ENCODE measurements at regions not wholly inside any gene's neighbourhood (a gene's known extent, or its start where the extent isn't known, plus 50 kb on each side); places are given as distances from the start of the nearest gene placed in this dataset.
"Not testable (repeated sequence)": the region's sequence is repeated elsewhere in the genome, so short reads cannot be mapped to it uniquely, and the experiment has no call there.

GRCh38 chr9:94174164-94174563 lies 84.9 kb upstream of the ZNF169 start:
- no peak for ATAC-seq (replicated peaks in 6 of 8)
- Histone ChIP-seq H3K27ac (no peak overlapping the region), H3K4me3 (no peak overlapping the region), H3K4me1 (replicated peaks in 1 of 2) (peaks cover 3 to 6% of the 10 kb centered on the region in 2 donors)
- in situ Hi-C loops (cut with MboI; ENCODE audit: low pct_unique_long_range_greater_than_20kb in 2 of 9, low sequenced_read_pairs in 9 of 9, unreplicated experiment in 9 of 9) = no loop called here
- 13 to 71% methylated on average over 1 of the region's 1 CpG; no CpG with 5 or more reads in 8 of the 10 experiments for WGBS, 10 experiments

DNA sequence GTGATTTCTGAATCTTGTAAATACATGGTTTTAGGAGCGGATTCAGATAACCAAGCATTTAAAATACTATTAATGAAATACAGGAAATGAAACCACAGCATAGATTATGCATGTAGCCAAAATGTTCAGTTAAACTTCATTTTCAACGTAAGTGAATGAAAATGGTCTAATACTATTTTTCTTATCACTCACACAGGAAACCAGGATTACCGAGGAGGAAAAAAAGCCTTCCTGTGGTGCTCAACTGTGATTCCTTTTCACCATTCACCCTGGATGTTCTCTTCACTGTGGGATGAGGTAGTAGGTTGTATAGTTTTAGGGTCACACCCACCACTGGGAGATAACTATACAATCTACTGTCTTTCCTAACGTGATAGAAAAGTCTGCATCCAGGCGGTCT lies 83.4 kb upstream of the ZNF169 start:
- Histone ChIP-seq H3K27ac (no peak overlapping the region), H3K4me3 (no peak overlapping the region), H3K4me1 (replicated peaks in 1 of 2) (peaks cover 0 to 3% of the 10 kb centered on the region in 2 donors)
- WGBS, 10 experiments = 76 to 100% (median 90%) methylated on average over 1 to 5 of the region's 5 CpGs; no CpG with 5 or more reads in 1 of the 10 experiments
- no peak for ATAC-seq (replicated peaks in 6 of 8)
- in situ Hi-C loops (cut with MboI; ENCODE audit: low pct_unique_long_range_greater_than_20kb in 2 of 9, low sequenced_read_pairs in 9 of 9, unreplicated experiment in 9 of 9) = no loop called here

DNA sequence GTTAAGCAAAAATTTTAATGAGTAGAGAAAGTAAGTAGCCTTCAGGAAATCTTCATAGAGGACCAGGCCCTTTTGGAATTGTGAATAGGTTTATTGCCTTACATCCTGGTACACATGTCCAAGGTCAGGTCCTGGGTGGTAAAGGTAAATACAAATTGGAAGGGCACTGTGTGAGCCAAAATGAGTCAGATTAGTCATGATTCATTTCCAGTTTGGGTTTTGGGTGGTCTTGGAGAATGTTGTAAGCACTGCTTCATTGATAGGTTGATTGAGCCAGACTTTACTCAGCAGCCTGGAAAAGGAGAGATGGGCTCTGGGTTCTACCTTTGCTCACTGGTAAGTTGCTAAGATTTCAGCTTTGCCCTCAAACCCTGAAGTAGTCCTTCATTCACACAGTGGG lies 82.5 kb upstream of the ZNF169 start:
- no peak for ATAC-seq (replicated peaks in 6 of 8)
- in situ Hi-C loops (cut with MboI; ENCODE audit: low pct_unique_long_range_greater_than_20kb in 2 of 9, low sequenced_read_pairs in 9 of 9, unreplicated experiment in 9 of 9) = no loop called here
- Histone ChIP-seq H3K4me3 (no peak overlapping the region), H3K4me1 (replicated peaks in 1 of 2) (peaks cover 0 to 10% of the 10 kb centered on the region in 2 donors), H3K27ac (no peak overlapping the region)

DNA sequence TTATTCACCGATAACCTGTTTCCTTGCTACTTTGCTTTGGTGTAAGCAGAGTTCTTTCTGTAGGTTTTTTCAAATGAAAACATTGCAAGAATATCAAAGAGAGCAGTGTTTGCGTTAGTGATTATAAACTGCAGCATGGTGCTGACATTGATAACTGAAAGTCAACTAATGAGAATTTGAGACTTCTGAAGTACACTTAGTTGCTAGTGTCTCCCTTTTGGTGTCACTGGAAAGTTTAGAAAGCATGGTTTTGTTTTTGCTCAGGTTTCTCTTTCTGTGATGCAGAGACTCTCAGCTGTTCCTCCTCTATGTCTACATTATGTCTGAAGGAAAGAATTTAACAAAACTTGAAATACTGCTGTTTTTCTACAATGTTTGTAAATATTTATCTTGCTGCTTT lies 80.2 kb upstream of the ZNF169 start:
- no peak overlapping the region for H3K4me3 ChIP-seq
- no peak for ATAC-seq (replicated peaks in 6 of 8)
- peaks cover 0 to 10% of the 10 kb centered on the region in 2 donors for H3K4me1 ChIP-seq (replicated peaks in 1 of 2)
- in situ Hi-C loops (cut with MboI; ENCODE audit: low pct_unique_long_range_greater_than_20kb in 2 of 9, low sequenced_read_pairs in 9 of 9, unreplicated experiment in 9 of 9) = no loop called here
- 70 to 100% (median 96%) methylated on average over 1 to 2 of the region's 2 CpGs; no CpG with 5 or more reads in 2 of the 10 experiments for WGBS, 10 experiments
- no peak overlapping the region for H3K27ac ChIP-seq

GRCh38 chr9:94181408-94182181 lies 77.5 kb upstream of the ZNF169 start:
- Histone ChIP-seq H3K4me1 (replicated peaks in 1 of 2) (peaks cover 0 to 7% of the 10 kb centered on the region in 2 donors), H3K4me3 (no peak overlapping the region), H3K27ac (no peak overlapping the region)
- in situ Hi-C loops (cut with MboI; ENCODE audit: low pct_unique_long_range_greater_than_20kb in 2 of 9, low sequenced_read_pairs in 9 of 9, unreplicated experiment in 9 of 9) = no loop called here
- peak in 4 of 8 experiments; percentile 9 to 22 (median 16) for ATAC-seq (replicated peaks in 6 of 8)
- 0 to 79% (median 55%) methylated on average over 1 to 8 of the region's 8 CpGs for WGBS, 10 experiments

GRCh38 chr9:94182532-94182931 lies 76.6 kb upstream of the ZNF169 start:
- ATAC-seq (replicated peaks in 6 of 8) = peak in 1 of 8 experiments; percentile 19
- H3K27ac ChIP-seq = no peak overlapping the region
- in situ Hi-C loops (cut with MboI; ENCODE audit: low pct_unique_long_range_greater_than_20kb in 2 of 9, low sequenced_read_pairs in 9 of 9, unreplicated experiment in 9 of 9) = no loop called here
- H3K4me1 ChIP-seq (replicated peaks in 1 of 2) = peaks cover 0 to 7% of the 10 kb centered on the region in 2 donors
- H3K4me3 ChIP-seq = no peak overlapping the region
- 58 to 100% (median 97%) methylated on average over 1 to 3 of the region's 3 CpGs; no CpG with 5 or more reads in 2 of the 10 experiments for WGBS, 10 experiments

GRCh38 chr9:94183240-94183999 lies 75.7 kb upstream of the ZNF169 start:
- peaks cover 0 to 7% of the 10 kb centered on the region in 2 donors for H3K4me1 ChIP-seq (replicated peaks in 1 of 2)
- WGBS, 10 experiments = 75 to 100% (median 96%) methylated on average over 1 to 4 of the region's 5 CpGs
- in situ Hi-C loops (cut with MboI; ENCODE audit: low pct_unique_long_range_greater_than_20kb in 2 of 9, low sequenced_read_pairs in 9 of 9, unreplicated experiment in 9 of 9) = no loop called here
- no peak overlapping the region for H3K4me3 ChIP-seq
- no peak overlapping the region for H3K27ac ChIP-seq
- ATAC-seq (replicated peaks in 6 of 8) = peak in 1 of 8 experiments; percentile 5

- Histone ChIP-seq H3K4me1 (replicated peaks in 1 of 2) (no peaks in the 10 kb centered on the region), H3K4me3 (no peak overlapping the region), H3K27ac (no peak overlapping the region)
- in situ Hi-C loops (cut with MboI; ENCODE audit: low pct_unique_long_range_greater_than_20kb in 2 of 9, low sequenced_read_pairs in 9 of 9, unreplicated experiment in 9 of 9) = no loop called here
- ATAC-seq (replicated peaks in 6 of 8) = no peak
Observed at GRCh38 chr9:94188246-94188645, 70.9 kb upstream of the ZNF169 start.

DNA sequence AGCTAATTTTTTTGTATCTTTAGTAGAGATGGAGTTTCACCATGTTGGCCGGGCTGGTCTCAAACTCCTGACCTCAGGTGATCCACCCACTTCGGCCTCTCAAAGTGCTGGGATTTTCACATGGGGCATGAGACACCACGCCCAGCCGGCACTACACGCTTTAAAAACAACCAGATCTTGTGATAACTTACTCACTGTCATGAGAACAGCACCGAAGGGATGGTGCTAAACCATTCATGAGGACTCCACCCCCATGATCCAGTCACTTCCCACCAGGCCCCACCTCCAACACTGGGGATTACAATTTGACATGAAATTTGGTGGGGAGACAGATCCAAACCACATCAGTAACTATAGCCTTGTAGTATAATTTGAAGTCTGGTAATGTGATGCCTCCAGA lies 67.4 kb upstream of the ZNF169 start:
- peak in 1 of 8 experiments; percentile 61 for ATAC-seq (replicated peaks in 6 of 8)
- H3K4me1 ChIP-seq (replicated peaks in 1 of 2); H3K27ac ChIP-seq; in situ Hi-C loops (cut with MboI; ENCODE audit: low pct_unique_long_range_greater_than_20kb in 2 of 9, low sequenced_read_pairs in 9 of 9, unreplicated experiment in 9 of 9); H3K4me3 ChIP-seq: not testable (repeated sequence)
- 97 to 100% (median 100%) methylated on average over 1 to 5 of the region's 6 CpGs; no CpG with 5 or more reads in 7 of the 10 experiments for WGBS, 10 experiments

GRCh38 chr9:94198414-94198813 lies 60.7 kb upstream of the ZNF169 start:
- in situ Hi-C loops (cut with MboI; ENCODE audit: low pct_unique_long_range_greater_than_20kb in 2 of 9, low sequenced_read_pairs in 9 of 9, unreplicated experiment in 9 of 9) = no loop called here
- Histone ChIP-seq H3K4me3 (no peak overlapping the region), H3K27ac (no peak overlapping the region), H3K4me1 (replicated peaks in 1 of 2) (no peaks in the 10 kb centered on the region)
- 63 to 90% (median 80%) methylated on average over 1 to 3 of the region's 3 CpGs; no CpG with 5 or more reads in 4 of the 10 experiments for WGBS, 10 experiments
- ATAC-seq (replicated peaks in 6 of 8) = no peak

DNA sequence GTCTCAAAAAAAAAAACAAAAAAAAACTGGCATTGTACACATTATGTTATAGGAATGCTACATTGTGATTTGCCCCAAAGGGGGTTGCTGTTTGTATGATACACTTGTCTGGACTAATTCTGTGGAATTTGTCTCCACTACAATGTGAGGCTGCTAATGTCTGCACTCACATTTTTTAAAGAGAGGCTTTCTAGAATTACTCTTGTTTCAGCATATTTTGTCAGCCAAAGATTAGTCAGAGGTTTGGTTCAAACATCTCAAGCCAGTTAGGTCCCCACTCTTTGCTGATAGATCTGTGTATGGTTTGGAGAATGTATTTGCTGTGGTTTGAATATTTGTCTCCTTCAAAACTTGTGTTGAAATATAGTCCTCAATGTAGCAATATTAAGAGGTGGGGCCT lies 59.3 kb upstream of the ZNF169 start:
- in situ Hi-C loops (cut with MboI; ENCODE audit: low pct_unique_long_range_greater_than_20kb in 2 of 9, low sequenced_read_pairs in 9 of 9, unreplicated experiment in 9 of 9) = loop anchor here in 4 of 9 experiments (10.0 to 25.0 kb wide), 4 partner anchors 125 to 512 kb away; no protein-coding TSS in a partner anchor
- H3K4me3 ChIP-seq = no peak overlapping the region
- no peak for ATAC-seq (replicated peaks in 6 of 8)
- H3K4me1 ChIP-seq (replicated peaks in 1 of 2) = no peaks in the 10 kb centered on the region
- no peak overlapping the region for H3K27ac ChIP-seq

GRCh38 chr9:94204174-94204573 lies 54.9 kb upstream of the ZNF169 start:
- WGBS, 10 experiments = 29 to 100% (median 60%) methylated on average over 1 to 4 of the region's 4 CpGs
- H3K4me3 ChIP-seq = no peak overlapping the region
- no peak for ATAC-seq (replicated peaks in 6 of 8)
- no peaks in the 10 kb centered on the region for H3K4me1 ChIP-seq (replicated peaks in 1 of 2)
- in situ Hi-C loops (cut with MboI; ENCODE audit: low pct_unique_long_range_greater_than_20kb in 2 of 9, low sequenced_read_pairs in 9 of 9, unreplicated experiment in 9 of 9) = loop anchor here in 4 of 9 experiments (10.0 to 25.0 kb wide), 4 partner anchors 129 to 517 kb away; no protein-coding TSS in a partner anchor
- no peak overlapping the region for H3K27ac ChIP-seq

GRCh38 chr9:94207781-94208180 lies 51.3 kb upstream of the ZNF169 start:
- ATAC-seq (replicated peaks in 6 of 8) = no peak
- 43 to 100% (median 95%) methylated on average over 1 of the region's 1 CpG; no CpG with 5 or more reads in 2 of the 10 experiments for WGBS, 10 experiments
- in situ Hi-C loops (cut with MboI; ENCODE audit: low pct_unique_long_range_greater_than_20kb in 2 of 9, low sequenced_read_pairs in 9 of 9, unreplicated experiment in 9 of 9) = loop anchor here in 4 of 9 experiments (10.0 to 25.0 kb wide), 4 partner anchors 133 to 520 kb away; no protein-coding TSS in a partner anchor

More at GRCh38 chr9:94207781-94208180, 51.3 kb upstream of the ZNF169 start:
- H3K4me3 ChIP-seq = no peak overlapping the region
- H3K4me1 ChIP-seq (replicated peaks in 1 of 2) = no peaks in the 10 kb centered on the region
- no peak overlapping the region for H3K27ac ChIP-seq
